DOHH2 (cell line): ENCODE measurements at regions not wholly inside any gene's neighbourhood (a gene's known extent, or its start where the extent isn't known, plus 50 kb on each side); places are given as distances from the start of the nearest gene placed in this dataset.

Source experiments
- CTCF ChIP-seq: fragments of 200-600 bp; sonication (generic); IDR thresholded peaks from one replicate; pipeline ENCODE4 v1.5.1; 2014; ENCODE audit warnings: antibody characterized with exemption, mild to moderate bottlenecking, low read depth, low read length; ENCODE audit not compliant: poor library complexity, severe bottlenecking
- EZH2phosphoT487 ChIP-seq: fragments of 200-600 bp; sonication (generic); IDR thresholded peaks from 2 replicates; pipeline ENCODE4 v1.6.1; 2017; ENCODE audit warnings: borderline replicate concordance, mild to moderate bottlenecking, antibody characterized with exemption, low read length, moderate library complexity, mixed read lengths

GRCh38 chr1:87418048-87418447, 89.4 kb downstream of the LMO4 start:
- TF ChIP-seq CTCF (no peak), EZH2phosphoT487 (no peak)
